ENCODE measurements at regions not wholly inside any gene's neighbourhood (a gene's known extent, or its start where the extent isn't known, plus 50 kb on each side); places are given as distances from the start of the nearest gene placed in this dataset.

DNA sequence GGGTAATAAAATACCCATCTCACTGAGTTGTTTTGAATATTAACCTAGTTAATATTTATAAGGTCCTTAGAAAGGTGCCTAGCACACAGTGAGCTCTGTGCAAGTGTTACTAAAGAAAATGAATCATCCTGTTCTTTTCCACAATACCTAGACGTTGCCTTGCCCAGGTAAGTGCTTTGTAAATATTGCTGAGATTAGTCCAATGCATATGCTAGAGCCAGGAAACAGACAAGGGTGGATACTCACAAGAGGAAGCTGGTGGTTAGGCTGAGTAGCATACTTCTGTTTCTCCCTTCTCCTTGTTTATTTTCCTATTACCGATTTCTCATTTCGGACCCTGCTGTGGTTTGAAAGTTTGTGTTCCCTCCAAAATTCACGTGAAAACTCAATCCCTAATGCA lies 58.1 kb upstream of the BARX2 start:
- TF ChIP-seq, protein P1, sequence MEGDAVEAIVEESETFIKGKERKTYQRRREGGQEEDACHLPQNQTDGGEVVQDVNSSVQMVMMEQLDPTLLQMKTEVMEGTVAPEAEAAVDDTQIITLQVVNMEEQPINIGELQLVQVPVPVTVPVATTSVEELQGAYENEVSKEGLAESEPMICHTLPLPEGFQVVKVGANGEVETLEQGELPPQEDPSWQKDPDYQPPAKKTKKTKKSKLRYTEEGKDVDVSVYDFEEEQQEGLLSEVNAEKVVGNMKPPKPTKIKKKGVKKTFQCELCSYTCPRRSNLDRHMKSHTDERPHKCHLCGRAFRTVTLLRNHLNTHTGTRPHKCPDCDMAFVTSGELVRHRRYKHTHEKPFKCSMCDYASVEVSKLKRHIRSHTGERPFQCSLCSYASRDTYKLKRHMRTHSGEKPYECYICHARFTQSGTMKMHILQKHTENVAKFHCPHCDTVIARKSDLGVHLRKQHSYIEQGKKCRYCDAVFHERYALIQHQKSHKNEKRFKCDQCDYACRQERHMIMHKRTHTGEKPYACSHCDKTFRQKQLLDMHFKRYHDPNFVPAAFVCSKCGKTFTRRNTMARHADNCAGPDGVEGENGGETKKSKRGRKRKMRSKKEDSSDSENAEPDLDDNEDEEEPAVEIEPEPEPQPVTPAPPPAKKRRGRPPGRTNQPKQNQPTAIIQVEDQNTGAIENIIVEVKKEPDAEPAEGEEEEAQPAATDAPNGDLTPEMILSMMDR (IDR thresholded peaks at IDR 0.05; ENCODE audit: insufficient read depth, low read depth, low read length, missing control alignments): no peak
- no peak for DNase-seq (ENCODE audit: low read depth)
- no peak overlapping the region for H3K4me3 ChIP-seq (ENCODE audit: low read depth, low read length)

DNA sequence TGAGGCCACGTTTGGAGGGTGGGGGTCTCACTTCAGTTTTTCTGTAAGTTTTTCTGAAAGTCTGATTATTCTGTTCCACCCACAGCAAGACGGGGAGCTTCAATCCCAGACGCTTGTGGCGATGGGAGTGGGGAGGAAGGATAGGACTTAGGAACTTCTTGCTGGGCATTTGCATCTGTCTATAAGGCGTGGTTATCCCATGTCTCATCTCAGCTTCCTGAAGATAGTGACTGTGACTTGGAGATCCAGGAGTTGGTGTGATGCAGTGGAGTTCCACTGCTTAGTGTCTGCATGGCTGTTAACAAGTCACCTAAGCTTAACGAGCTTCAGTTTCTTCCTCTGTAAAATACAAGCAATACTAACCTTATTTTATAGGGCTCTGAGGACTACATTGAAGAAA lies 58.9 kb upstream of the BARX2 start:
- H3K4me3 ChIP-seq (ENCODE audit: low read depth, low read length): no peak overlapping the region
- TF ChIP-seq, protein P1 (IDR thresholded peaks at IDR 0.05; ENCODE audit: insufficient read depth, low read depth, low read length, missing control alignments): no peak
- DNase-seq (ENCODE audit: low read depth): no peak

DNA sequence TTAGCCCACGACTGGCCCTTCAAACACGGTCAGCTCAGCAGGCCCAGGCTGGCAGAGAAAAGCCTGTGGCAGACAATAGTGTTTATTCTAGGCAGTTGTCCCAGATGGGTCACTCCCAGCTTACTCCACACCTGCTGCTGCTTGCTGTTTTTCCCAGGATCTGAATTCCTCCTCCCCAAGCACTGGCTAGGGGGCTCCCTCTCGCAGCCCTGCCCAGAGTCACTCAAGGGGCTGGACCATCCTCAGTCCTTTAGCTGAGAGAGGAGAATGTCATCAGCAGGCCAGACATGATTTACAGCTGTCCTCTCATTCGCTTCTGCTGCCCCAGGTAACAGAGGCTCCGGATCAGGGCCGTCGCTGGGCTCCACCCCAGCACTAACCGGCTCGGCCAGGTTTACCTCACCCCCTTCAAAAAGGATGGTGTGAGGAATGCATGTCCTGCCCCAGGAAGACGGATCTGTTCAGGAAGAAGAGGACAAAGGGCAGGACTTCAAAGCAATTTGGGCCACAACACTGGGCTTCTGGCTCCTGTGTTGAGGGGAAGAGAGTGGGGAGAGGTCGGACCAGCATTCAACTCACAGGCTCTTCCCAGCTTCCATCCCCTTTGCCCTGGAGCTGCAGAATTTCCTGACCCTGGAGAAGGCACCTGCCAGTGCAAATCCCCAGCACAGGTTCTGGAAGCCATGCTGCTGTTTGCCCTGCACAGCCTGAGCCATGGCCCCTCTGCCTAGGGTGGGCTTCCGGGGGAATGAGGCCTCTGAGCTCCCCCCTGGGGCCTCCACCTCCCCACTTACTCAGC lies 59.7 kb upstream of the BARX2 start:
- no peak for DNase-seq (ENCODE audit: low read depth)
- H3K4me3 ChIP-seq (ENCODE audit: low read depth, low read length): no peak overlapping the region
- TF ChIP-seq, protein P1 (IDR thresholded peaks at IDR 0.05; ENCODE audit: insufficient read depth, low read depth, low read length, missing control alignments): no peak

DNA sequence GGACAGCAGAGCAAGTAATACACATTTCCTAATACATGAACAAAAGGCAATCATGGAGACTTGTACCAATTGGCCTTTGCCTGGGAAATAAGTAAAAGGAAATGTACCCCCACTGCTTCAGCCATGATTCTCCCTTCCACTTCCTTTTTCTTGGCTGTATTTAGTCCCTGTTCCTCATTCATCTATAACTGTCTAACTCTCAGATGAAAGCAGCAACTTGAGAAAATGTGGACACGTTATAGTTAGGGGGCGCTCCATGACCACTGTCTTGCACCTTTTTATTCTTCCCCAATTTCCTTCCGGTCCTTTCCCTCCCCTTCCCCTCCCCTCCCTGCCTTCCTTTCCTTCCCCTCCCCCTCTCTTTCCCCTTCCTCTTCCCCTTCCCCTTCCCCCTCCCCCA lies 61.3 kb upstream of the BARX2 start:
- TF ChIP-seq, protein P1 (IDR thresholded peaks at IDR 0.05; ENCODE audit: insufficient read depth, low read depth, low read length, missing control alignments): no peak
- DNase-seq (ENCODE audit: low read depth): no peak
- no peak overlapping the region for H3K4me3 ChIP-seq (ENCODE audit: low read depth, low read length)

DNA sequence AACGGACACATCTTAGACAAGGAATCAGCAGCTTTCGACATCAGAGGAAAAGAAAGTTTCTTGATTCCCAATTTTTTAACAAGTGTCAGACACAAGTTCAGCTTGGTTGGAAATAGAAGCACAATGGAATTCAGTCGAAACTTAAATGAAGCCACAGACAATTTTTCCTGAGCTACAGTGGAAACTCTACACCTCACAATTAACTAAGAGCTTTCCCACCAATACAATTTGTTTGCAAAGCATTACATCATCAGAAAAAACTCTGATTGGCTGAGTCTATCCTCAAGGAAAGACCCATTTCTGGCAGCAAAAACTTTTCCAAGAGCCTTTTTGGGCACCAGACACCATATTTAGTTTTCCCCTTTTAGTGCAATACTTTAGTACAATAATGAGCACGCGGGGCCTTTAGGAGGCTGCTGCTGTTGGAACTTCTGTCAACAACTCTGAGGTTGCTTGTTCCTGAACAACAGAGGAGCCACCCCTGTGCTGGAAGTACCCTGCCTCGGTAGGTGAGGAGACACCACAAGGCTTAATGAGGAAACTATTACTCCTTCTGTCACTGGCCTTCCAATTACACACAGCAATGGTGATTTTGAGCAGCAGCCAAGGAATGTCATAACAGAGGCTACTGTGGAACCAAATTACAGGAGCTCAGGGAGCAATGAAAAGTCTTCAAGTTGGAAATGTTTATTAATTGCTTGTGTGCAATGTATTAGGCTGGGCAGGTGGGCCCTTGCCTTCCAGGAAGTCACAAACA lies 61.9 kb upstream of the BARX2 start:
- DNase-seq (ENCODE audit: low read depth): no peak
- H3K4me3 ChIP-seq (ENCODE audit: low read depth, low read length): no peak overlapping the region
- TF ChIP-seq, protein P1 (IDR thresholded peaks at IDR 0.05; ENCODE audit: insufficient read depth, low read depth, low read length, missing control alignments): no peak

DNA sequence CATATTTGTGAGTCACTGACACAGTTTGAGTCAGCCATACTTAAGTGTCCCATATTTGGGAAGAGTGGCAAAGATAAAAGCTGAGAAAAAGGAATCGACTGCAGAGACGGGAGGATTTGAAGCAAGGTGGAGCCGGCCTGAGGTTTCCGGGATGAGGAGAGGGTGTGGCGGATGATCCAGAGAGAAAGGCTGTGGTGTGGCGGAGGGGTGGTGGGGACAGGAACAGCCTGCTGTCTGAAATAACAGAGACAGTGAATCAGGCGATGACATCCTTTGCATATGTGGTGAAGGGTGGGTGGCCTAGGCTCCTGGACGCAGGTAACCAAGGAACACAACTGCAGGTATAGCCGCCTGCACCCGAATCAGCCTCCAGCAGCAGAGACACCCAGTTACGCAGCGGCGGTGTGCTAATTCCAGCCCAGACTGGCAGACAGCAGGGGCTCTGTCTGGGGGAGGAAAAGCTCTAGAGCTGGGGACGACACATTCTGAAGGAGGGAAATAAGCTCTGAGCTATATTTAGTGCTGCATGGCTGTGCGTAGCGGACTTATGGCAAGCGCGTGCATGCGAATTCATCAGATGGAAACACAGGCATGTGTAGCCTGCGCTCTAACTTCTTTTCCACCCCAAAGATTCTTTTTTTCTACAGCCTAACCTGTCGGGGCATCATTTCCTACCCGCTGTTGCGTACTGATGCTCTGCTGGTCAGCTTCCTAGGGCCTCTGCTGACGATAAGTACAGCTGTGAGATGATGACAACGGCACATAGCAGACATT lies 62.7 kb upstream of the BARX2 start:
- H3K4me3 ChIP-seq (ENCODE audit: low read depth, low read length): no peak overlapping the region
- DNase-seq (ENCODE audit: low read depth): no peak
- TF ChIP-seq, protein P1 (IDR thresholded peaks at IDR 0.05; ENCODE audit: insufficient read depth, low read depth, low read length, missing control alignments): no peak
